GM12892 (cell line): ENCODE measurements at regions not wholly inside any gene's neighbourhood (a gene's known extent, or its start where the extent isn't known, plus 50 kb on each side); places are given as distances from the start of the nearest gene placed in this dataset.

Source experiments
- POLR2A ChIP-seq: IDR thresholded peaks from 2 replicates; pipeline ENCODE4 v1.6.1; 2011; ENCODE audit warnings: low read depth, low read length, control low read depth
- POLR2AphosphoS5 ChIP-seq: IDR thresholded peaks from 2 replicates; pipeline ENCODE4 v1.6.1; 2011; ENCODE audit warnings: low read depth, low read length, control low read depth
- TAF1 ChIP-seq: IDR thresholded peaks from 2 replicates; pipeline ENCODE4 v1.6.1; 2011; ENCODE audit warnings: low read depth, mild to moderate bottlenecking, control low read depth, low read length, borderline replicate concordance

DNA sequence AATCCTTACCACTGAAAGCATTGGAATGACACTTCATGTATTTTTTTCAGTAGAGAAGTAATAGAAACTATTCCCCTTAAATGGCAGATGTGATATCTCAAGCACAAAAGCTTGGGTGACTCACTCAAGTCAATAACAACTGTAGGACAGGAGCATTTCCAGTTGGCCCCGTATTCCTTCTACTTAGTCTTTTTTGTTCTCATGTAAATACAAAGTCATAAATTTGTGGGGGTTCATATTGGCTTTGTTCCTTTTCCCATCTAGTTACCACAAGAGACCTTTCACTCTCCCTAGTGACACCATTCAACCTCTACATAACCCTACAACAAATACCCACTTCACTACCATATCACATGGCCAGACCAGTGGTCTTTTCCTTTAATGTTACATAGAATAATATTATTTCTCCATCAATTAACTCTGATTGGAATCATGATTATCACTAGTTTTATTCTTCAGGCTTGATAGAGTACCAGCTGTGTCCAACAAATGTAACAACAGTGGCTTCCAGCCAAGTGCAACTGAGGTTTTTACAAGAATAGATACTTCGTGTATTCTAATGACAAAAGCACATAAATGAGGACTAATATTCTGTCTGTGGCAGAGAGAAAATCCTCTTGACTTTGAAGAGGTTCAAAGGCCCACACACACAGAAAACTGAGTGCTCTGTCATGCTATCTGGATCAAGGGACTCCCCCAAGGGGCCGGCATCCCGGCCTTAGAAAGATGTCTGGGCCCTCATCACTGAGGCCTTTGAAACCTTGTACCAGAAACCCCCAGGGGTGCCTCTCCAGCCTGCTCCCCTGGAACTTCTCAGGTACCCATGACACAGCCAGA, 94.0 kb upstream of the THBS1 start:
- TF ChIP-seq TAF1 (no peak), POLR2A (no peak), POLR2AphosphoS5 (no peak)
